GM19463 (cell line): ENCODE measurements at regions not wholly inside any gene's neighbourhood (a gene's known extent, or its start where the extent isn't known, plus 50 kb on each side); places are given as distances from the start of the nearest gene placed in this dataset.

Experiments used
- ATAC-seq: cut with Tn5 transposase; IDR thresholded peaks from one replicate; pipeline ENCODE4 v1.9.1; 2021; ENCODE audit warnings: mild to moderate bottlenecking, moderate library complexity; ENCODE audit not compliant: unreplicated experiment

DNA sequence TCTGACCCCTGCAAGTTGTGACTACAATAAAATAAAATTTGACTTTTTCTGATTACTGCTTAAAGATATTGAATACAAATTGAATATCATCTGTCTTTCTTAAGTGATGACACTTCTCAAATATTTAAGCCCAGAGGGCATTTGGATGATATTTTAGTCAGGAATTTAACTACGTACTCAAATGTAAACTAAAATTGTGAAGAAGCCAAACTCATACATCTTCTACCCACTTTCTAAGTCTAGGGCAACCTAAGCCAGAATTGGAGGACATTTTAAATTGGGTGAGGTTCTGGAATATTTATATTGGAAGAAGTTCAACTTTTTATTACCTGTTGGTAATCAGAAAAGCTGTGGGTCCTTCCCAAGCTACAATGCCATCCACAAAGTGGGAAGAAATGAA lies 149.1 kb upstream of the WDR11 start:
- no peak for ATAC-seq

DNA sequence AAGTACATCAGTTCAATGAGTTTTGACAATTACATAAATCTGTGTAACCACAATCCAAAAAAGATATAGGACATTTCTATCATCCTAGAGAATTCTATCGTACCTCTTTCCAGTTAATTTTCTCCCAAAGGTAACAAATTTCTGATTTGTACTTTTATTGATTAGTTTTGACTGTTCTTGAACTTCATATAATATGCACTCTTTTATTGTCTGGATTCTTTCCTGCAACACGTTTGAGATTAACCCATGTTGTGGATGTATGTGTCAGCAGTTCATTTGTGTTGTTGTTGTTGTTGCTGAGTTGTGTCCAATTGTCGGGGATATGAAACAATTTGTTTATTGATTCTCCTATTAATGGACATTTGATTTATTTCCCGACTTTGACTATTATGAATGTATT lies 145.9 kb upstream of the WDR11 start:
- no peak for ATAC-seq

DNA sequence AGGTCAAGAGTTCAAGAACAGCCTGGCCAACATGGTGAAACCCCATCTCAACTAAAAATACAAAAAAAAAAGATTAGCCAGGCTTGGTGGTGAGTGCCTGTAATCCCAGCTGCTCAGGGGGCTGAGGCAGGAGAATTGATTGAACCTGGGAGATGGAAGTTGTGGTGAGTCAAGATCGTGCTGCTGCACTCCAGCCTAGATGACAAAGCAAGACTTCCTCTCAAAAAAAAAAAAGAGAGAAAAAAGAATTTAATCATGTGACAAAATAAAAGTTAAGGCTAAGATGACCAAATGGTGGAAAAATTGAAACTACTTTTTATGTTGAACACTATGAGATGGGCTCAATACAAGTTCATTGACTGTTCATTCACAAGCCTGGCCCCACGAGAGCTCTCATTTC lies 141.1 kb upstream of the WDR11 start:
- ATAC-seq: no peak

- no peak for ATAC-seq
Measured at GRCh38 chr10:120711860-120712259, 139.3 kb upstream of the WDR11 start.

GRCh38 chr10:120713573-120714205 lies 137.5 kb upstream of the WDR11 start:
- no peak for ATAC-seq

GRCh38 chr10:120715171-120715570 lies 136.0 kb upstream of the WDR11 start:
- no peak for ATAC-seq

GRCh38 chr10:120719333-120719732 lies 131.8 kb upstream of the WDR11 start:
- peak; percentile 57 for ATAC-seq

- no peak for ATAC-seq
Measured at GRCh38 chr10:120727001-120727400, 124.2 kb upstream of the WDR11 start.

GRCh38 chr10:120729547-120729946 lies 121.6 kb upstream of the WDR11 start:
- ATAC-seq: no peak

GRCh38 chr10:120732067-120732466 lies 119.1 kb upstream of the WDR11 start:
- ATAC-seq: no peak

- no peak for ATAC-seq
Measured at GRCh38 chr10:120732643-120733313, 118.4 kb upstream of the WDR11 start.

DNA sequence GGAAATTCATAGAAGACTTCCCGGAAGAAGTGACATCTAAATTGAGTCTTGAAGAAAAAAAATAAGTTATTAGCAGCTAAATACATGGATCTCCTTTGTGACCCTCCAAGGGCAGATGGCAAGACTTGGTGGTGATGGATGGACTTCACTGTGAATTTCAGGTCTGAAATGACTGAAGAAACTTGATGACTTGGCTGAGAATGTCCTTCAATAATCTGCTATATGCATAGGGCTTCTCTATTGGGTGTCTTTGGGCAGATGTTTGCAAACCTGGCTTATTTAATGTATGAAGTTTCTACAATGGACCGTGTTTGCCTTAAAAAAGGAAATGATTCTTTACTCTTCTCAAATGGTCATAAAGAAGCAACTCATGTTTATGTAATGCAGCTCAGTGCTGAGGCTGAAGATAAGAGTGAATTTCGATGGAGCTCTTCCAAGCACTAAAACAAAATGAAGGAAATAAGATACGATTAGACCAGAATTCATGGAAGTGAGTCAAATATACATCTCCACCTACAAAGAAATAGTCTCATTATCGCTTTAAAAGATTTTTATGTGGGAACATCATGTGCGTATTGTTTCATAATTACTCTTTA lies 116.6 kb upstream of the WDR11 start:
- ATAC-seq: no peak

- ATAC-seq: no peak
Measured at GRCh38 chr10:120735315-120735714, 115.8 kb upstream of the WDR11 start.

- peak; percentile 57 for ATAC-seq
Measured at GRCh38 chr10:120735773-120736371, 115.3 kb upstream of the WDR11 start.

GRCh38 chr10:120736377-120736776 lies 114.8 kb upstream of the WDR11 start:
- no peak for ATAC-seq

- ATAC-seq: no peak
Measured at GRCh38 chr10:120738658-120739057, 112.5 kb upstream of the WDR11 start.

DNA sequence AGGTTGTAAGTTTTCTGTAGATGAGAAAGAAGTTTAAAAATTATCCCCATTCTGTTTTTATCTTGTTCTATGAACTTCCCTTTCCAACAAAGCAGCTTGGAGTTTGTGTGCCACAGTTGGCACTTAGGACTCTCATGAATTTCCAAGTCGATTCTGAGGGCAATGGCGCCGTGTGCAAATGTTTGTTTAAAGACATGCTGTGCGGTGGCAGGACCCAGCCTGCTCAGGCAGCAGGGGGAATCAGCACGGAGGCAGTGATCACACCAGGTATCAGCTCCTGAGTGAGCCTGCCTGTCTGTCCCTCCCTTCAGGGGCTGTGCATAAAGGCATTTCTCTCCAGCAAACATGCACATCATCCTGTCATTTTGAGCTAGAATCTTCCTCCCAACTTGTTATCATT lies 109.8 kb upstream of the WDR11 start:
- no peak for ATAC-seq

- no peak for ATAC-seq
Measured at GRCh38 chr10:120742373-120742772, 108.8 kb upstream of the WDR11 start.

DNA sequence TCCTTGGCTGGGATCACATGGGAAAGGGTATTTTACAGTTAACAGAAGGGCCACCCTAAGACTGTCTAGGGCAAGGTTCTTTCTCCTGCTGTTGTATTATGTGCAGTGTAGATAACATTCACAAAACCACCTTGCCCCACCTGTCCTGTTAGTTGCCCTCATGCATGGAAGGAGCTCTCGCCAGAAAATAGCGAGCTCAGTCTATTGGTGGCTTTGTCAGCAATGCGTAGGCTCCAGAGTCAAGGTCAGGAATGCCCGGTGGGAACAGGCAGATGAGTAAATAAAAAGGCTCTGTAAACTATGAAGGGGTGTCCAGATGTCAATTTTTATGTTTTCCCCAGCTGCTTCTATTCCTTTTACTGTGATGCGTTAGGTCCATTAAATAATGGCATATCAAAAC lies 107.1 kb upstream of the WDR11 start:
- no peak for ATAC-seq

GRCh38 chr10:120746001-120746777 lies 105.0 kb upstream of the WDR11 start:
- ATAC-seq: no peak

GRCh38 chr10:120748519-120748918 lies 102.6 kb upstream of the WDR11 start:
- no peak for ATAC-seq
